ENCODE measurements at regions not wholly inside any gene's neighbourhood (a gene's known extent, or its start where the extent isn't known, plus 50 kb on each side); places are given as distances from the start of the nearest gene placed in this dataset.

- no peaks in the 10 kb centered on the region for H3K4me1 ChIP-seq (ENCODE audit: insufficient read depth, low read length, poor library complexity, severe bottlenecking)
- CTCF ChIA-PET = no interaction called here
- intact Hi-C loops (cut with micrococcal nuclease; ENCODE audit: unreplicated experiment) = no loop called here
- no peak for TF ChIP-seq EZH2 (IDR thresholded peaks at IDR 0.05; ENCODE audit: borderline replicate concordance, low read depth, low read length, poor library complexity, severe bottlenecking)
- TF ChIP-seq CTCF (conservative IDR thresholded peaks at IDR 0.05; ENCODE audit: low read depth, low read length) = no peak
- no peaks in the 10 kb centered on the region for H3K27me3 ChIP-seq (replicated peaks; ENCODE audit: insufficient read depth, low read depth, low read length, poor library complexity)
- POLR2A ChIA-PET (ENCODE audit: low non-redundant PET) = no interaction called here
- no peak for DNase-seq (ENCODE audit: low spot score)
- H3K4me3 ChIP-seq (ENCODE audit: low read depth, low read length, poor library complexity, severe bottlenecking) = no peak overlapping the region
- H3K9me3 ChIP-seq (ENCODE audit: low read depth, low read length, poor library complexity, severe bottlenecking) = peaks cover 23% of the 10 kb centered on the region
- no TSS peak for BruUV-seq (replicated peaks)
- H3K36me3 ChIP-seq (ENCODE audit: insufficient read depth, low read length, poor library complexity, severe bottlenecking) = no peaks in the 10 kb centered on the region
- H3K27ac ChIP-seq (ENCODE audit: low read depth, low read length, poor library complexity, severe bottlenecking) = no peak overlapping the region
Observed at GRCh38 chr3:95327478-95327877, 1264.6 kb downstream of the NSUN3 start.

- Histone ChIP-seq H3K4me3 (ENCODE audit: low read depth, low read length, poor library complexity, severe bottlenecking) (no peak overlapping the region), H3K9me3 (ENCODE audit: low read depth, low read length, poor library complexity, severe bottlenecking) (peaks cover 43% of the 10 kb centered on the region), H3K27me3 (replicated peaks; ENCODE audit: insufficient read depth, low read depth, low read length, poor library complexity) (no peaks in the 10 kb centered on the region), H3K4me1 (ENCODE audit: insufficient read depth, low read length, poor library complexity, severe bottlenecking) (no peaks in the 10 kb centered on the region), H3K27ac (ENCODE audit: low read depth, low read length, poor library complexity, severe bottlenecking) (no peak overlapping the region), H3K36me3 (ENCODE audit: insufficient read depth, low read length, poor library complexity, severe bottlenecking) (no peaks in the 10 kb centered on the region)
- no peak for DNase-seq (ENCODE audit: low spot score)
- ChIA-PET POLR2A (ENCODE audit: low non-redundant PET) (no interaction called here), CTCF (no interaction called here)
- TF ChIP-seq CTCF (conservative IDR thresholded peaks at IDR 0.05; ENCODE audit: low read depth, low read length) = no peak
- no peak for TF ChIP-seq EZH2 (IDR thresholded peaks at IDR 0.05; ENCODE audit: borderline replicate concordance, low read depth, low read length, poor library complexity, severe bottlenecking)
- BruUV-seq (replicated peaks) = no TSS peak
- intact Hi-C loops (cut with micrococcal nuclease; ENCODE audit: unreplicated experiment) = no loop called here
Observed at GRCh38 chr3:95333826-95334225, 1271.0 kb downstream of the NSUN3 start.

- Histone ChIP-seq H3K36me3 (ENCODE audit: insufficient read depth, low read length, poor library complexity, severe bottlenecking) (no peaks in the 10 kb centered on the region), H3K4me1 (ENCODE audit: insufficient read depth, low read length, poor library complexity, severe bottlenecking) (no peaks in the 10 kb centered on the region), H3K4me3 (ENCODE audit: low read depth, low read length, poor library complexity, severe bottlenecking) (no peak overlapping the region), H3K9me3 (ENCODE audit: low read depth, low read length, poor library complexity, severe bottlenecking) (peaks cover 37% of the 10 kb centered on the region), H3K27me3 (replicated peaks; ENCODE audit: insufficient read depth, low read depth, low read length, poor library complexity) (no peaks in the 10 kb centered on the region), H3K27ac (ENCODE audit: low read depth, low read length, poor library complexity, severe bottlenecking) (no peak overlapping the region)
- TF ChIP-seq CTCF (conservative IDR thresholded peaks at IDR 0.05; ENCODE audit: low read depth, low read length) (no peak), EZH2 (IDR thresholded peaks at IDR 0.05; ENCODE audit: borderline replicate concordance, low read depth, low read length, poor library complexity, severe bottlenecking) (no peak)
- no peak for DNase-seq (ENCODE audit: low spot score)
- CTCF ChIA-PET = no interaction called here
- POLR2A ChIA-PET (ENCODE audit: low non-redundant PET) = no interaction called here
- intact Hi-C loops (cut with micrococcal nuclease; ENCODE audit: unreplicated experiment) = no loop called here
- BruUV-seq (replicated peaks) = no TSS peak
Observed at GRCh38 chr3:95334461-95334860, 1271.6 kb downstream of the NSUN3 start.

All from A673 (cell line).